HG02763 (cell line): ENCODE measurements at regions not wholly inside any gene's neighbourhood (a gene's known extent, or its start where the extent isn't known, plus 50 kb on each side); places are given as distances from the start of the nearest gene placed in this dataset.
"Not testable (repeated sequence)": the region's sequence is repeated elsewhere in the genome, so short reads cannot be mapped to it uniquely, and the experiment has no call there.

Experiments
- ATAC-seq: cut with Tn5 transposase; IDR thresholded peaks from one replicate; pipeline ENCODE4 v1.9.1; 2021; ENCODE audit warnings: mild to moderate bottlenecking, moderate library complexity; ENCODE audit not compliant: unreplicated experiment

DNA sequence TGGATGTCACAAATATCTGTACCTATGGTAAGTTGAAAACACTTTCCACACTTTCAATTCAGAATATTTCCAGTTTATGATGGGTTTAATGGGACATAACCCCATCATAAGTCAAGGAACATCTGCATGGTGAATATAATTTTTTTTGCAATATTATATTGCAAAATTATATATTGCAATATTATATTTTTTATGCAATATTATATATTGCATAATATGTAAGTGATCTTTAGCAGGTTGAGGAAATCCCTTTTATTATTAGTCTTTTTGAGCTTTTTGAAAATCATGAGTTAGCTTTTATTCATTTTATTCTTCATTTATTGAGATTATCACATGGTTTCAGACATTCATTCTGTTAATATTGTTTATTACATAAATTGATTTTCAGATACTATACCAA, 342.2 kb upstream of the GALNT5 start:
- ATAC-seq = no peak

DNA sequence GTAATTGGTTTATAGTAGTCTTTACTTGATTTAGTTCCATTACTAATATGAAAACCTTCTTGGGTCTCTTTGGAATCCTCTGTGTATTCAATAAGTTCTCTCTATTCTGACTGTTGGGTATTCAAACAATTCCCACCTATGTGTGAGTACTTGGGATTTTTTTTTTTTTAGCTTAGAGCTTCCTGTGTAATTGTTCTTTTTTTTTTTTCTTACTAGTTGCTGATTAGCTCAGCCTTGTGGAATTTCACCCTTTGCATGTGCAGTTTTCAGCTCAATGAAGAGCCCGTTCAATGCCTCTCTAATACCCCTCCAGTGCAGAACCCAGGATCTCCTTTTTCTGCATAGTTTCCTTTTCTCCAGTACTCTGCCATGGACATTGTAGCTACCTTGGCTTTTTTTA, 339.1 kb upstream of the GALNT5 start:
- no peak for ATAC-seq

DNA sequence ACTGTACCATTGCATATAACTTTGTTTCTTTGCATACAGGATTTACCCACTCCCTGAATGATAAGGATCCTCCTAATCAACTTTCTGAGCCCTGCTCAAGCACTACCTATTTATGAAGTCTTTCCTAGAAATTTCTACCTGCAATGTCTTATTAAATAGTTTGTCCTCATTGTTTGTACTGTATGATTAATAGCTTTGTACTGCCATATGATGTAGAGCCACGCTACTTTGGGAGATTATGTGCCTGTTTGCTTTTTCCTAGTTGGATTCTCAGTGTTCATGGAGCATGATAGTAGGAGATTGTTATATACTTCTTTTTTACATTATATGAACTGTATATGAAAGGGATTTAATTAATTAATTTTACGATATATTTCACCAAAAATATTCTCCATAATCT, 327.1 kb upstream of the GALNT5 start:
- ATAC-seq = no peak

DNA sequence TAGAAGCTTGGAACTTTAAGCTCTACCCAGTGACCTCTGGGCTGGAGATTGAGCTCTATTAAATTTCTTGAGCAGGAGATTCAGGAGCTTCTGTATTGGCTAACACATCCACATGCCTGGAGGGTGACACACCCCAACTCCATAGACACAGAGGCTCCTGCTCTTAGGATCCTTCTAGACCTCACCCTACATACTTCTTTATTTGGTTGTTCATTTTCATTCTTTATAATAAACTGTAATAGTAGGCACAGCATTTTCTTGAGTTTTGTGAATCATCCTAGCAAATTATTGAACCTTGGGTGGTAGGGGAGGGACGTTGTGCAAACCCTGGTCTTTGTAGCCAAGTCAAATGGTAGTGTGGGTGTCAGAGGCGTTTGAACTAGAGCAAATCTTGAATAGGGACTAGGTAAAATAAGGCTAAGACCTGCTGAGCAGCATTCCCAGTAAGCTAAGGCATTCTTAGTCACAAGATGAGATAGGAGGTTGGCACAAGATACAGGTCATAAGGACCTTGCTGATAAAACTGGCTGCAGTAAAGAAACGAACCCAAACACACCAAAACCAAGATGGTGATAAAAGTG, 323.8 kb upstream of the GALNT5 start:
- no peak for ATAC-seq

DNA sequence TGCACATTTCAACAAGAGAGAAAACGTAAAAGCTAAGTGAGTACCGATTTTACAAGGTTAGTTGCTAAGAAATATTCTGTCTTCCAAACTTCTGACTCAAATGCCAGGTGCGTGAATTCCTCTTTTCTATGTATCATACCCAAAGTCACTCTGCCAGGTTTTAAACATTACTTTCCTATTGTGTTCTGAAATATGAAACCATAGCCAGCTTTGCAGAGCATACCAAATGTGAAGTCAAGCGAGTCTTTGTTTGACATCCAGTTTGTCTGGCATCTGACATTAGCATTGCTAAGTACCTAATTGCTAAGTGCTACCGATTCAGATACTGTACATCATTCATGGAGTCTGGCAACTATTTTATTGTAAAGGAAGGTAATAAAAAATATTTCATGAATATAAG, 321.9 kb upstream of the GALNT5 start:
- ATAC-seq = no peak

DNA sequence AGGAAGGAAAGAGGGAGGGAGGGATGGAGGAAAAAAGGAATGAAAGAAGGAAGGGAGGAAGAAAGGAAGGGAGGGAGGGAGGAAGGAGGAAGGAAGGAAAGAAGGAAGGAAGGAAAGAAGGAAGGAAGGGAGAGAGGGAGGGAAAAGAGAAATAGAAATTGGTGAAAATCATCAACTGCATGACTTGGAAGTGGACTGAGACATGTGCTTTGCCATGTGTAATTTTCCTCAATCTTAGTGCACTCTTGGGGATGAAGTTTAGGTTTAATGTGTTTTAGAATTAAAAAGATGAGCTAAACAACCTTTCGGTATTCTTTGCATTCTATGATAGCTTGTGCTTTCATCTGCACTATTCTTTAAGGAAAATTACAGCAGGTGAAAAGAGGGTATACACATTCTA, 320.1 kb upstream of the GALNT5 start:
- no peak for ATAC-seq

DNA sequence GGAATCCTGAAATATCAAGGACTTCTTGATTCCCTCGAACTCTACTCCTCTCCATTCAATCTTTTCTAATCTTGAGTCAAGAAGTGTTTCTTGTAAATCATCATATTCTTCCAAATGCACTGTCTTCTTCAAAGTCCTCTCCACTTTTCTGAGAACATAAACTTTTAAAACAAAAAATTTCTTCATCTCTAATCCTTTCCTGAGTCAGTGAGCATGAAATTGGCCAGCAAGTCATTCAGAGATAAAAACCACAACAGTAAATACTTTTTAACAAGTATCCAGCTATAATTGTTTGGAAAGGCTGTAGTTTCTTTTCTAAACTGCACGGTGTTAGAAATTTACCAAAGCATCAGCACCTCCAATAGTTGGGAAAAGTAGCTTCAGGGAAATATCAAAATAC, 312.6 kb upstream of the GALNT5 start:
- no peak for ATAC-seq

DNA sequence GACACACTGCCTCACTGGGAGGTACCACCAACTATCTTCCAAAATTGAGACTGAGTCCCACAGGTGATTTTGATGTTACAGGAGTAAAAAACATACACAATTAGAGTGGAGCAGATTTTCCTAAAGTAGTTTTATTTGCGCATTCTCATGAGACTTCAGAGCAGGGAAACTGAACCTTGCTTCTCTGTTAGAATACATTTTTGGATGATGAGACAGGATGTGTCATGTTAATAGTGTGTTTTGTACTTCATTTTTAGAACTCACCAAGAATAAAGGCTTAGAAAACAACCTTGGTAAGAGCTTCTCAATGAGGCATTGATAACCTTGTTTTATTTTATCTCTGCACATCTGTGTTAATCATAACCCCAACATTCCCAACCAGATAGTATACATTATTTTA, 310.2 kb upstream of the GALNT5 start:
- ATAC-seq = no peak

DNA sequence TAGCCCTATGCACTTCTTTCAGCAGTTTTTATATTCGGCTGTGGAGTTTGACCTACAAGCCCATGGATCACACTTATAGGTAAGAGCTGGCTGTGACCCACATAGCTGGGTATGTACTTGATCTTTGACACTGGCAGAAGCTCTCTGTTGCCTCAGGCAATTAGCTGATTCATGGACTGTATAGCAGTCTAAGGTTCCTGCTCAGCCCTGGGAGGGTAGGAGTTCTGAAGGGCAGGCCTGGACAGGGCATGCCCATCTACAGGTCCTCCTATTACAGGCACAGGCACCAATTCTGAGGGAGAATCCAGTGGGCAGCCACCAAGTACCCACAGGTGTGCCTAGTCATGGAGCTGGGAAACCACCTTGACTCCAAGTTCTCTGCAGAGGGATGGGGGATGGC, 301.8 kb upstream of the GALNT5 start:
- ATAC-seq = no peak

DNA sequence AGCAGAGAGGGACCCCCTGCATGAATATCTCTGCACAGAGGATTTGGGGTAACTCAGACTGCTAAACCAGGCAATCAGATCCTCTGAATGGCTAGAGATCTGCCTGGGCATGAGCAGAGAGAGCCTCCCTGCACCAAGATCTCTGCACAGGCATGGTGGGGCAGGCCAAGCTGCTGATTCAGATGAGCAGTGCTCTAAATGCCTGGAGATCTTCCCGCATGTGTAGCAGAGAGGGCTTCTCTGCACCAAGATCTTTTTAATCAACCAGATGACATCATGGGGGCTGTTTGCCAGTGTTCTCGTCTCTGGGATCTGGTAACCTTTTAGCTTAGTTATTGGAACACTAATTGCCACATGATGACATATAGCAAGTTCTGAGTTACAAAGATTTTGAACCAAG, 301.3 kb upstream of the GALNT5 start:
- ATAC-seq = no peak

DNA sequence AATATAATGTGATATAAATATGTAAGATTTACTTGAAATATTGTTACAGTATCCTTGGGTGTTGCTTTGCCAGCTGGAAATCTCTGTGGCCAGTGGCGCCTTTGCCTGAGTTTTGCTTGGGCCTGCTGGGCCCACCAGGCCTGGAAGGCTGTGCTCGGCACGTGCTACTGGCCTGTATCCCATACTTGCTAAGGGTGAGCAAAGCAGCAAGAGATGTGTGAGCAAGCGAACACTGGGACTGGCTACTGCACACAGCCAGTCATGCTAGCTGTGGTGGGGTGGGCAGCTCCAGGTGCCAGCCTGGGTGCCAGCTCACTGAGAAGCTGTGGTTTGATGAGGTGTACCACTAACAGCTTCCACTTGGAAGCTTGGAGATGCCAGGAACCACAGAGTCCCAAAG, 299.1 kb upstream of the GALNT5 start:
- ATAC-seq = no peak

DNA sequence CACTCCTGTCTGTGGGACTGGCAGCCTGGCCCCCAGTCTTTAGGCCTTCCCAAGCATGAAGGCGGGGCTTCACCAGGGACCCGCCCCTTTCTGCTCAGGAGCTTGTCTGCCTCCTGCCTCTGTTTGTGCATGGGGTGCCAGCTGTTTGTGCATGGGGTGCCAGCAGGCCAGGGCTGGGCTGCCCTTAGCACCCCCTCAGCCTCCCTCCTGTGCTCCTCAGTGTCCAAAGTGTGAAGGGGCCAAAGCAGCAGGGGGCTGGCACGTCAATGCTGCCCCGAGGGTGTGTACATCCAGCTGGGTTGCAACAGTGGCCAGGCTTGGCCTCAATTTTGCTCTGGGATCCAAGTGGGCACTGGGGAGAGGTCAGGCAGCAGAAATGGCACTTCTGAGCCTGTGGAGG, 298.0 kb upstream of the GALNT5 start:
- no peak for ATAC-seq

DNA sequence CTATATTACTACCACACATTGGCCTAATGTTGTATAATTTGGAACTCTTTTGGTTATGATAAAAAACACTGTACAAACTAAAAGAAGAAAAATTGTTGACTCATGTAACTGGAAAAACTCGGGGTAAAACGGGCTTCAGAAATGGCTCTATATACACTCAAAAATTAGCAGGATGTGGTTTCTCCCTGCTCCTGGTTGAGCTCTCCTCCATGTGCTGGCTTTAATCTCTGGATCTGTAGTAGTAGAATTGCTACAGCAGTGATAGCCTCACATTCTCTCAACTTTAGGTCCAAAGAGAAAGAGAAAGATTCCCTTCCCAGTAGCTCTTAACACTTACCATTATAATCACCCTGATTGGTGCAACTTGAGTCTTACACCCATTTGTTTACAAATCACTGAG, 274.9 kb upstream of the GALNT5 start:
- no peak for ATAC-seq

DNA sequence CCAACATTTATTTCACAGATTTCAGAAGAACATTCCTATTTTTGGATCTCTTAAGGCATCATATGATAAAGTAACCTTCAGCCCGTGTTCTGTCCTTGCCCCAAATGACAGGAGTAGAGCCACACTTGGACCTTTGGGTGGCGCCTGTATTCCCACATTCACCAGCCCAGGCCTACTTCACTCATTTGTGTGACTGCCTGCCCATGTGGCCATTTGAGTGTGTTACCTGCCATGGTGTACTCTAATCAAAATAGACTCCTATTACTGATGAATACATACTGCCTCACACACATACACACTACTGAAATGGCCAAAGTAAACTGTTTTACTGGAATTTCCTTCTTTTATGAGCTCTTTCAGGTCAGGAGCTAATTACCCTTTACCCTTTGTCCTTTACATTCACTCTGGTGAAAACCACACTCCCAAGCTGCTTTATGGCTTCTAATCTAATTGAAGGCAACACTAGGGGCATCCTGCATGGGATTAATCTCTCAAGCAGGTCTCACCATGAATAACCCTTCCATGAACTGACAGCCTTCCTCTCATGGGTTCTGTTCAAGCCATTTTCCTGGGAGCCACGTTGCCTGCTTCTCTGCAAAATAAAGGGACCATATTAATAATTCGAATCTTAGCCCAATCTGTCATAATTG, 271.0 kb upstream of the GALNT5 start:
- no peak for ATAC-seq

DNA sequence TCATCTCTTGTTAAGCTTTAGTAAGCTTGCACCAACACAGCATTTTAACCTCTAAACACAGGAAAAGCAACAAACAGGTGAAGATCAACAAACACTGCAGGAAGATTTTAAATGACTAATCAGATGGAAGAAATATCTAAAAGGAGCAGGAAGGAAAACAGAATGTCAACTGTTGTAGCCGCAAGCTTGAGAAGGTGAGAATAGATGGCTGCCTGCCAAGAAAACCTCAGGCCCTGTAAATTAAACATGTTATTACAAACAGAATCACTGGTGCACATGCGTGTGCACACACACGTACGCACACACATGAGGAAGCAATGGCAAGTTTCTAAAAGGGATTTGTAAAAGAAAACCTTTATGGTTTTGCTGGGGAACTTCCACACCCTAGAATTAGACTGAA, 257.8 kb upstream of the GALNT5 start:
- no peak for ATAC-seq

DNA sequence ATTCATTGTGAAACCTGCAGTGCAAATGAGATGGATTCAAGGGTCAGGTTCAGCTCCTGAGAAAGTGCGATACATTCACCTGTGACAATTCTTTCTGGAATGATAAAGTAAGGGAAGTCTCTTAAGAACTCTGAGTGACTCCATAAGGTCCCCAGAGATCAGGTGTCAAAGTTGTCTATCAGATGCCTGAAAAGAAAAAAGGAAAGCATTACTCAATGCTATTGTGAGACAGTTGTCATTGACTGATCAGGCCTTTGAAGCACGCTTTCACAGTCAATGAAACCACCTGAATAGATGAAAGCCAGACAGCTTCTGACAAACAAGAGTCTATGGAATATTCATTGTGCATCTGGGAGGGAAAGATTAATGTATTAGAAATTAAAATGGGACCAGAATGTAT, 252.7 kb upstream of the GALNT5 start:
- no peak for ATAC-seq

DNA sequence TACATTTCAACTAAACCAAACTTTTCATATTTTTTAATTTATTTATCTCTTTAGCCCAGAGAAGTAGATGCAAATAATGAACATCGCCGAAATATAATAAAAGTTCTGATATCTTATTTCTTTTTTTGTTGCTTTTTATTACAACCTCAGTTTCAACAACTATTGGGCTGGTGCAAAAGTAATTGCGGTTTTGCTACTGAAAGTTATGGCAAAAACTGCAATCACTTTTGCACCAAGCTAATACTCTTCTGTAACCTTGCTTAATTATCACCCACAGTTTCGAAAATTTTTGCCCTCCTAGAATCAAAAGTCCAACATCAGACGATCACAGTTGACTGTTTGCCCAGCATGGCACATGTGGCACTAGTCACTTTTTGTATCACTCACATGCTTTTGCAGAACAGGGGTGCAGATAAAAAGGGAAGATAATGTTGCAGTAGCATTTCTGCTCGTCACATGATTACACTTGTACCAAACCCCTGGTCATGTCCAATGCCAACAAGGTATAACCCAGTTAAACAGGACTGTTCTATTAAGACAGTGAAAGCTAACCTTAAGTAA, 242.4 kb upstream of the GALNT5 start:
- ATAC-seq = no peak

DNA sequence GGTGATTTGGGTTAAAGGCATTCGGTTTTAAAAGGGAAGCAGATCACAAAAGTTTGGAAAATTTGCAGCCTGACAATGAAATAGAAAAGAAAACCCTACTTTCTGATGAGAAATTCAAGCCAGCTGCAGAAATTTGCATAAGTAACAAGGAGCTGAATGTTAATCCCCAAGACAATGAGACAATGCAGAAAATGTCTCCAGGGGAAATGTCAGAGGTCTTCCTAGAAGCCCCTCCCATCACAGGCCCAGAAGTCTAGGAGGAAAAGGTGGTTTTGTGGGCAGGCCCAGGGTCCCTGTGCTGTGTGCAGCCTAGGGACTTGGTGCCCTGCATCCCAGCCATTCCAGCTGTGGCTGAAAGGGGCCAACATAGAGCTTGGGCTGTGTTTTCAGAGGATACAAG, 234.2 kb upstream of the GALNT5 start:
- not testable (repeated sequence) for ATAC-seq

DNA sequence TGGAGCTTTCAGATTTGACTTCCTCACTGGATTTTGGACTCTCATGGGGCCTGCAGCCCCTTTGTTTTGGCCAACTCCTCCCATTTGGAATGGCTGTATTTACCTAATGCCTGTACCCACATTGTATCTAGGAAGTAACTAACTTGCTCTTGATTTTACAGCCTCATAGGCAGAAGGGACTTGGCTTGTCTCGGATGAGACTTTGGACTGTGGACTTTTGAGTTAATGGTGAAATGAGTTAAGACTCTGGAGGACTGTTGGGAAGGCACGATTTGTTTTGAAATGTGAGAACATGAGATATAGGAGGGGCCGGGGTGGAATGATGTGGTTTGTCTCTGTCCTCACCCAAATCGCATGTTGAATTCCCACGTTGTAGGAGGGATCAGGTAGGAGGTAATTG, 233.4 kb upstream of the GALNT5 start:
- no peak for ATAC-seq

DNA sequence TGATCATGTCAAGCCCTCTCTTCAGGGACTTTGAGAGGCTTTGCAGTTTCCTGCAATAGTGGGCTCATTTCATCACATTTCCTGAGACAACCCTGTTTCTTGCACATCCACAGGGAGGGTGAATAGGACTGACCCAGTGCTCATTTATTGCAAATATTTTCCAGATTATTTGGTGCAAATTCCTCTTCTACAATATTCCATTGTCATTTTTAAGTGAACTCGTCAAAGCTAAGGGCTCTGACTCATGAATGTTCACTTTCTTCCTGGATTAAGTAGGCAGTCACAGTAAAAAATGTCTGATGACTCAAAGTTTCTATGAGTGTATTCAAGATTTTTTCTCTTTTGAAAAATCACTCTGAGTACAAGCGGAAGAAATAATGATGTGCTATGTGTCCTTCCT, 225.5 kb upstream of the GALNT5 start:
- no peak for ATAC-seq

DNA sequence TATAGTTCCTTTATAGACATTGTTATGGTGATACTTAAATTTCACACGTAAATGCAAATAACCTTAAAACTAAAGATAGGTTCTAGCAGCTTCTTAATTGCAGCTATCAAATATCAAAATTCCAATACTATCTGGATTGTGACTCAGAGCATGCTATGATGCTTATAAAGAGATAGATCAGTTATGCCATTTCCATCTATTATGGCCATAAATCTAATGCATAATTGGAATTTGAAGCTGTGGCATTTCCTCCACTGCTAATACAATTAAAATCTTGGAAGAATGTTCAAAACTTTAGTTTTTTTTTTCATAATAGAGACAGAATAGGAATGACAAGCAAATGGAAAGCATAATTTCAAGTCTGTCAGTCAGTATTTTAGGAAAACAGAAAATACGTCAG, 220.8 kb upstream of the GALNT5 start:
- ATAC-seq = no peak

DNA sequence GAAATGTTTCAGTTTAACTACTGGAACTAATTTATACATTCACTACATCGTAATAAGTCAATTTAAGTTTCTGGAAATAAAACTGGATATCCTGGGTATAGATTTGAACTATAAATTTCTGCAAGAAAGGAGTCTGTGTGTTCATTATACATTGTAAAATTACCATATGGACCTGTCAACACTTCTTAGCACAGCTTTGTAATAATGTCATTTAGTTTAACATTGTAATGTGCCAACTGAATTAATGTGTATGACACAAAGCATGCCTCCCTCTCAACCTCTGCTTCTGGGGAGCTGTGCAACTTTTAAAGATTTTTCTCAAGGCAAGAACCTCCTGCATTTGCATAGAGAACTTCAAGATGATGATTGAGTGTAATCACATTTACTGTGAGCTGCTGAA, 213.7 kb upstream of the GALNT5 start:
- no peak for ATAC-seq

DNA sequence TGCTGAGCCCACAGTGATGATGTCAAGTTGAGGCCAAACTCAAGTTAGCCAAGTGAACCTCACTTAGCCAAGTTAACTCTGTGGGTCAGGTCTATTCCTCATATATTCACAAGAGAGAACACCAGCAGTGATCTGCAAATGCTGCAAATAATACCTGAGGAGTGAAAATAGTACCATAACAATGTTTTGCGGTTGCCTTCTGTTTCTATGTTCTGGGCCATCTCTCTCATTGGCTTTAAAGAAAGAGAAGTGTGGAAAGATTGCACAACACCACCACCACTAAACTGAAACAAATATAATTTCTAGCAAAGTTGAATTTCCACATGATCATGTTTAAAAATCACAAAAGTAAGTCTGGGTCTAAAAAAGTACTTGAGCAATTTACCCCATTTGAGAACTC, 211.1 kb upstream of the GALNT5 start:
- ATAC-seq = no peak
